HCT116 (cell line): ENCODE measurements at regions not wholly inside any gene's neighbourhood (a gene's known extent, or its start where the extent isn't known, plus 50 kb on each side); places are given as distances from the start of the nearest gene placed in this dataset.

ENCODE experiments used
- ATAC-seq: fragments of 200-7000 bp; cut with Tn5 transposase; 2 replicates; pipeline ENCODE4 v1.9.1; 2020; ENCODE audit warnings: mild to moderate bottlenecking, moderate library complexity
- BruUV-seq: library from RNA; stranded (reverse); fragments of 400-500 nt; replicated peaks from 2 replicates; lab custom pipeline; 2021; lab: Mats Ljungman, UMichigan
- CTCF ChIA-PET: fragments of 300-600 bp; sonication (Branson Sonifier 250); formaldehyde crosslinking; loops from one replicate; lab custom pipeline; 2021; ENCODE audit warnings: antibody characterized with exemption; lab: Charles Lee
- POLR2A ChIA-PET: fragments of 300-600, 350-600 bp; sonication (Branson Sonifier 250); formaldehyde crosslinking; loops from one replicate; lab custom pipeline; 2021; ENCODE audit warnings: antibody characterized with exemption; lab: Charles Lee
- RAD21 ChIA-PET, 2 experiments: fragments of 300-600 bp; sonication (Branson Sonifier 250); formaldehyde crosslinking; loops; one replicate each; lab custom pipeline; 2023; ENCODE audit warnings: low total read pairs in 2 of 2; ENCODE audit not compliant: uncharacterized antibody in 2 of 2, unreplicated experiment in 2 of 2, low non-redundant PET in 1 of 2; lab: Charles Lee
- DNase-seq: peaks from one replicate; pipeline ENCODE4 v3.0.0-alpha.2; 2010; ENCODE audit warnings: low read depth, low spot score
- H2AFZ ChIP-seq: fragments of 200-600 bp; shearing (Covaris generic), sonication (generic); 2 replicates; pipeline ENCODE4 v1.6.1; 2017; ENCODE audit warnings: low read depth, mixed run types, mixed read lengths, antibody characterized with exemption, low read length; ENCODE audit not compliant: poor library complexity, severe bottlenecking
- H3K27ac ChIP-seq: 2 replicates; pipeline ENCODE4 v1.5.1; 2012; ENCODE audit warnings: low read depth, low read length
- H3K27me3 ChIP-seq: fragments of 200-600 bp; sonication (generic); 2 replicates; pipeline ENCODE4 v1.6.1; 2016; ENCODE audit warnings: mixed run types, low read length, mixed read lengths; ENCODE audit not compliant: insufficient read depth
- H3K36me3 ChIP-seq, 2 experiments: fragments of 200-500 bp in 1 of 2; fragments of 200-600 bp in 1 of 2; sonication (Bioruptor generic) in 1 of 2; sonication (generic) in 1 of 2; 2 replicates each; pipeline versions ENCODE4 v1.5.1 to v1.6.1; 2014 to 2016; ENCODE audit warnings: low read length in 2 of 2, inconsistent platforms in 1 of 2, mixed read lengths in 1 of 2, mixed run types in 1 of 2; ENCODE audit not compliant: insufficient read depth in 2 of 2, control insufficient read depth in 1 of 2
- H3K4me1 ChIP-seq, 2 experiments: fragments of 200-600 bp in 1 of 2; sonication (generic) in 1 of 2; 2 replicates each; pipeline versions ENCODE4 v1.5.1 to v1.6.1; 2012 to 2017; ENCODE audit warnings: low read length in 2 of 2, inconsistent platforms in 1 of 2, mild to moderate bottlenecking in 1 of 2, mixed read lengths in 1 of 2, mixed run types in 1 of 2, moderate library complexity in 1 of 2; ENCODE audit not compliant: insufficient read depth in 2 of 2, control insufficient read depth in 1 of 2
- H3K4me2 ChIP-seq: fragments of 200-600 bp; sonication (generic); 2 replicates; pipeline ENCODE4 v1.6.1; 2017; ENCODE audit warnings: mixed run types, low read length, mixed read lengths
- H3K4me3 ChIP-seq, 2 experiments: fragments of 200-600 bp in 1 of 2; sonication (generic) in 1 of 2; replicated peaks in 1 of 2; 2 replicates each; pipeline ENCODE4 v1.5.1; 2011 to 2016; ENCODE audit warnings: low read length in 2 of 2, control low read depth in 1 of 2, low read depth in 1 of 2, mild to moderate bottlenecking in 1 of 2, mixed read lengths in 1 of 2, mixed run types in 1 of 2
- H3K79me2 ChIP-seq: fragments of 200-600 bp; sonication (generic); 2 replicates; pipeline ENCODE4 v1.6.1; 2017; ENCODE audit warnings: mild to moderate bottlenecking, mixed run types, low read length, moderate library complexity, mixed read lengths; ENCODE audit not compliant: insufficient read depth
- H3K9ac ChIP-seq: fragments of 200-600 bp; sonication (generic); 2 replicates; pipeline ENCODE4 v1.6.1; 2016; ENCODE audit warnings: low read length, mixed read lengths
- H3K9me2 ChIP-seq: fragments of 200-600 bp; sonication (generic), shearing (Covaris generic); 2 replicates; pipeline ENCODE4 v1.6.1; 2017; ENCODE audit warnings: mixed run types, mild to moderate bottlenecking, moderate library complexity; ENCODE audit not compliant: insufficient read depth
- H3K9me3 ChIP-seq, 2 experiments: fragments of 200-500 bp in 1 of 2; fragments of 200-600 bp in 1 of 2; sonication (Bioruptor generic) in 1 of 2; sonication (generic) in 1 of 2; 2 replicates each; pipeline ENCODE4 v1.6.1; 2014 to 2017; ENCODE audit warnings: low read length in 2 of 2, mixed read lengths in 2 of 2, inconsistent platforms in 1 of 2, low read depth in 1 of 2, mild to moderate bottlenecking in 1 of 2, mixed run types in 1 of 2, moderate library complexity in 1 of 2; ENCODE audit not compliant: control insufficient read depth in 1 of 2, insufficient read depth in 1 of 2
- H4K20me1 ChIP-seq: fragments of 200-600 bp; sonication (generic), shearing (Covaris generic); 2 replicates; pipeline ENCODE4 v1.6.1; 2017; ENCODE audit warnings: mixed run types, mild to moderate bottlenecking, moderate library complexity; ENCODE audit not compliant: insufficient read depth
- CBX3 ChIP-seq: IDR thresholded peaks from 2 replicates; pipeline ENCODE4 v1.6.1; 2012; ENCODE audit warnings: low read depth
- CEBPB ChIP-seq: IDR thresholded peaks from 2 replicates; pipeline ENCODE4 v1.6.1; 2012; ENCODE audit warnings: low read depth
- CTCF ChIP-seq, 3 experiments: fragments of 200-600 bp in 1 of 3; sonication (generic) in 1 of 3; IDR thresholded peaks in 2 of 3; conservative IDR thresholded peaks in 1 of 3; 2 replicates each; pipeline ENCODE4 v1.5.1; 2012 to 2017; ENCODE audit warnings: low read depth in 2 of 3, low read length in 2 of 3, antibody characterized with exemption in 1 of 3, borderline replicate concordance in 1 of 3, control low read depth in 1 of 3, mild to moderate bottlenecking in 1 of 3, mixed read lengths in 1 of 3, mixed run types in 1 of 3, moderate library complexity in 1 of 3; ENCODE audit not compliant: insufficient read depth in 1 of 3
- EGR1 ChIP-seq: IDR thresholded peaks from 2 replicates; pipeline ENCODE4 v1.6.1; 2012; ENCODE audit warnings: low read depth
- ELF1 ChIP-seq: IDR thresholded peaks from 2 replicates; pipeline ENCODE4 v1.6.1; 2012; ENCODE audit warnings: low read depth, borderline replicate concordance
- EZH2 ChIP-seq: fragments of 200-600 bp; sonication (generic); IDR thresholded peaks from 2 replicates; pipeline ENCODE4 v1.6.1; 2017; ENCODE audit warnings: antibody characterized with exemption, mixed run types
- EZH2phosphoT487 ChIP-seq: fragments of 200-600 bp; IDR thresholded peaks from 2 replicates; pipeline ENCODE4 v1.6.1; 2018; ENCODE audit warnings: antibody characterized with exemption, borderline replicate concordance
- FOSL1 ChIP-seq: IDR thresholded peaks from 2 replicates; pipeline ENCODE4 v1.6.1; 2012; ENCODE audit warnings: low read depth
- JUND ChIP-seq: IDR thresholded peaks from 2 replicates; pipeline ENCODE4 v1.6.1; 2012
- MAX ChIP-seq: IDR thresholded peaks from 2 replicates; pipeline ENCODE4 v1.6.1; 2012
- POLR2AphosphoS5 ChIP-seq: IDR thresholded peaks from 2 replicates; pipeline ENCODE4 v1.6.1; 2011; ENCODE audit warnings: mild to moderate bottlenecking, low read depth, low read length, moderate library complexity
- RAD21 ChIP-seq: IDR thresholded peaks from 2 replicates; pipeline ENCODE4 v1.6.1; 2012; ENCODE audit warnings: low read depth, mild to moderate bottlenecking
- SIN3A ChIP-seq: IDR thresholded peaks from 2 replicates; pipeline ENCODE4 v1.6.1; 2012; ENCODE audit warnings: low read depth
- YY1 ChIP-seq: IDR thresholded peaks from 2 replicates; pipeline ENCODE4 v1.6.1; 2011; ENCODE audit warnings: low read length, low read depth, moderate library complexity, mild to moderate bottlenecking; ENCODE audit not compliant: insufficient replicate concordance; ENCODE audit errors: extremely low read depth
- ZBTB33 ChIP-seq: IDR thresholded peaks from 2 replicates; pipeline ENCODE4 v1.6.1; 2011; ENCODE audit warnings: mild to moderate bottlenecking, low read length, moderate library complexity; ENCODE audit not compliant: insufficient replicate concordance; ENCODE audit errors: extremely low read depth
- ZFX ChIP-seq: fragments of 450-650 bp; IDR thresholded peaks from 2 replicates; pipeline ENCODE4 v1.6.1; 2017
- ZNF274 ChIP-seq: fragments of 200-500 bp; sonication (Bioruptor generic); IDR thresholded peaks from 2 replicates; pipeline ENCODE4 v1.6.1; 2014; ENCODE audit warnings: mild to moderate bottlenecking, low read depth, low read length, inconsistent platforms
- intact Hi-C: fragments of 100-400 bp; cut with micrococcal nuclease; formaldehyde crosslinking; loops from 2 replicates; pipeline ENCODE4 v1.10.0; 2022
- TF ChIP-seq, protein P1 (sequence below): IDR thresholded peaks from 2 replicates; pipeline ENCODE4 v1.6.1; 2012; ENCODE audit warnings: low read depth

- DNase-seq (no peak), ATAC-seq (no peak)
- RAD21 ChIA-PET = no interaction called here
- Histone ChIP-seq H3K9ac (no peak overlapping the region), H3K9me3 (no peaks in the 10 kb centered on the region), H4K20me1 (no peaks in the 10 kb centered on the region), H3K79me2 (no peaks in the 10 kb centered on the region), H3K4me3 (no peak overlapping the region), H3K36me3 (no peaks in the 10 kb centered on the region), H2AFZ (no peak overlapping the region), H3K4me2 (no peak overlapping the region), H3K27me3 (no peaks in the 10 kb centered on the region), H3K4me1 (no peaks in the 10 kb centered on the region), H3K27ac (no peak overlapping the region), H3K9me2 (no peaks in the 10 kb centered on the region)
- CTCF ChIA-PET = no interaction called here
- POLR2A ChIA-PET = no interaction called here
- intact Hi-C loops = no loop called here
- no TSS peak for BruUV-seq
- TF ChIP-seq CBX3 (no peak), EZH2phosphoT487 (no peak), CTCF (IDR thresholded peaks at IDR 0.05 in 2 of 3, conservative IDR thresholded peaks at IDR 0.05 in 1 of 3; ENCODE audit: borderline replicate concordance in 1 of 3, insufficient read depth in 1 of 3, low read depth in 2 of 3, low read length in 2 of 3) (no peak), EZH2 (no peak), ELF1 (no peak), FOSL1 (no peak), MAX (no peak), YY1 (no peak), CEBPB (no peak), POLR2AphosphoS5 (no peak), EGR1 (no peak), JUND (no peak), ZBTB33 (no peak), RAD21 (no peak), SIN3A (no peak), ZNF274 (no peak), ZFX (no peak)
- TF ChIP-seq, protein P1, sequence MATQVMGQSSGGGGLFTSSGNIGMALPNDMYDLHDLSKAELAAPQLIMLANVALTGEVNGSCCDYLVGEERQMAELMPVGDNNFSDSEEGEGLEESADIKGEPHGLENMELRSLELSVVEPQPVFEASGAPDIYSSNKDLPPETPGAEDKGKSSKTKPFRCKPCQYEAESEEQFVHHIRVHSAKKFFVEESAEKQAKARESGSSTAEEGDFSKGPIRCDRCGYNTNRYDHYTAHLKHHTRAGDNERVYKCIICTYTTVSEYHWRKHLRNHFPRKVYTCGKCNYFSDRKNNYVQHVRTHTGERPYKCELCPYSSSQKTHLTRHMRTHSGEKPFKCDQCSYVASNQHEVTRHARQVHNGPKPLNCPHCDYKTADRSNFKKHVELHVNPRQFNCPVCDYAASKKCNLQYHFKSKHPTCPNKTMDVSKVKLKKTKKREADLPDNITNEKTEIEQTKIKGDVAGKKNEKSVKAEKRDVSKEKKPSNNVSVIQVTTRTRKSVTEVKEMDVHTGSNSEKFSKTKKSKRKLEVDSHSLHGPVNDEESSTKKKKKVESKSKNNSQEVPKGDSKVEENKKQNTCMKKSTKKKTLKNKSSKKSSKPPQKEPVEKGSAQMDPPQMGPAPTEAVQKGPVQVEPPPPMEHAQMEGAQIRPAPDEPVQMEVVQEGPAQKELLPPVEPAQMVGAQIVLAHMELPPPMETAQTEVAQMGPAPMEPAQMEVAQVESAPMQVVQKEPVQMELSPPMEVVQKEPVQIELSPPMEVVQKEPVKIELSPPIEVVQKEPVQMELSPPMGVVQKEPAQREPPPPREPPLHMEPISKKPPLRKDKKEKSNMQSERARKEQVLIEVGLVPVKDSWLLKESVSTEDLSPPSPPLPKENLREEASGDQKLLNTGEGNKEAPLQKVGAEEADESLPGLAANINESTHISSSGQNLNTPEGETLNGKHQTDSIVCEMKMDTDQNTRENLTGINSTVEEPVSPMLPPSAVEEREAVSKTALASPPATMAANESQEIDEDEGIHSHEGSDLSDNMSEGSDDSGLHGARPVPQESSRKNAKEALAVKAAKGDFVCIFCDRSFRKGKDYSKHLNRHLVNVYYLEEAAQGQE = no peak
Observed at GRCh38 chr2:128514555-128514955, 195.9 kb upstream of the HS6ST1 start.
